22Rv1 (cell line): ENCODE measurements at regions not wholly inside any gene's neighbourhood (a gene's known extent, or its start where the extent isn't known, plus 50 kb on each side); places are given as distances from the start of the nearest gene placed in this dataset.
"Not testable (repeated sequence)": the region's sequence is repeated elsewhere in the genome, so short reads cannot be mapped to it uniquely, and the experiment has no call there.

Source experiments
- ZFX ChIP-seq: fragments of 450-650 bp; IDR thresholded peaks from 2 replicates; pipeline ENCODE4 v1.6.1; 2017; ENCODE audit warnings: antibody characterized with exemption, borderline replicate concordance
- TF ChIP-seq, protein P1 (sequence below): fragments of 450-650 bp; IDR thresholded peaks from 2 replicates; pipeline ENCODE4 v1.5.1; 2017; ENCODE audit warnings: mild to moderate bottlenecking

GRCh38 chr17:64790193-64790592 lies 128.1 kb upstream of the SMURF2 start:
- TF ChIP-seq ZFX, result not testable (repeated sequence)
- TF ChIP-seq, protein P1, sequence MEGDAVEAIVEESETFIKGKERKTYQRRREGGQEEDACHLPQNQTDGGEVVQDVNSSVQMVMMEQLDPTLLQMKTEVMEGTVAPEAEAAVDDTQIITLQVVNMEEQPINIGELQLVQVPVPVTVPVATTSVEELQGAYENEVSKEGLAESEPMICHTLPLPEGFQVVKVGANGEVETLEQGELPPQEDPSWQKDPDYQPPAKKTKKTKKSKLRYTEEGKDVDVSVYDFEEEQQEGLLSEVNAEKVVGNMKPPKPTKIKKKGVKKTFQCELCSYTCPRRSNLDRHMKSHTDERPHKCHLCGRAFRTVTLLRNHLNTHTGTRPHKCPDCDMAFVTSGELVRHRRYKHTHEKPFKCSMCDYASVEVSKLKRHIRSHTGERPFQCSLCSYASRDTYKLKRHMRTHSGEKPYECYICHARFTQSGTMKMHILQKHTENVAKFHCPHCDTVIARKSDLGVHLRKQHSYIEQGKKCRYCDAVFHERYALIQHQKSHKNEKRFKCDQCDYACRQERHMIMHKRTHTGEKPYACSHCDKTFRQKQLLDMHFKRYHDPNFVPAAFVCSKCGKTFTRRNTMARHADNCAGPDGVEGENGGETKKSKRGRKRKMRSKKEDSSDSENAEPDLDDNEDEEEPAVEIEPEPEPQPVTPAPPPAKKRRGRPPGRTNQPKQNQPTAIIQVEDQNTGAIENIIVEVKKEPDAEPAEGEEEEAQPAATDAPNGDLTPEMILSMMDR, result not testable (repeated sequence)
